HepG2 (cell line): ENCODE measurements at regions not wholly inside any gene's neighbourhood (a gene's known extent, or its start where the extent isn't known, plus 50 kb on each side); places are given as distances from the start of the nearest gene placed in this dataset.

Experiments used
- ATAC-seq: fragments of 200-7000 bp; cut with Tn5 transposase; 3 replicates; pipeline ENCODE4 v1.9.1; 2020; ENCODE audit warnings: mild to moderate bottlenecking, moderate library complexity
- BruUV-seq: library from RNA; stranded (reverse); fragments of 400-500 nt; replicated peaks from 2 replicates; lab custom pipeline; 2021; lab: Mats Ljungman, UMichigan
- CTCF ChIA-PET: fragments of 300-600 bp; formaldehyde crosslinking; extraction: SDS; loops from one replicate; lab custom pipeline; 2021; ENCODE audit warnings: low total read pairs, inconsistent platforms, low intra/inter-chr PET ratio; lab: Yijun Ruan, JAX
- POLR2A ChIA-PET: fragments of 350-600 bp; sonication (Branson Sonifier 250); formaldehyde crosslinking; loops from one replicate; lab custom pipeline; 2020; ENCODE audit warnings: antibody characterized with exemption, inconsistent platforms; lab: Yijun Ruan, JAX
- DNase-seq: peaks from one replicate; pipeline ENCODE4 v3.0.0-alpha.2; 2015; ENCODE audit warnings: low spot score
- FAIRE-seq: peaks from 3 replicates; lab custom pipeline; 2011; peaks lifted over from hg19 to GRCh38; lab: Jason Lieb, UNC
- H2AFZ ChIP-seq: one replicate; pipeline ENCODE4 v1.6.1; 2011; ENCODE audit warnings: low read length, inconsistent platforms
- H3K27ac ChIP-seq: fragments of 300-600 bp; 3 replicates; pipeline ENCODE4 v1.8.0; 2011; ENCODE audit warnings: mixed run types, mild to moderate bottlenecking, mixed read lengths, low read length, inconsistent platforms; ENCODE audit not compliant: insufficient read depth; ENCODE audit errors: extremely low read length
- H3K27me3 ChIP-seq, 2 experiments: fragments of 200-600 bp in 1 of 2; 2 replicates in 1 of 2; 3 replicates in 1 of 2; pipeline versions ENCODE4 v1.6.0 to v1.8.0; 2011; ENCODE audit warnings: low read length in 2 of 2, mild to moderate bottlenecking in 2 of 2, moderate library complexity in 2 of 2, inconsistent platforms in 1 of 2; ENCODE audit not compliant: insufficient read depth in 2 of 2, control insufficient read depth in 1 of 2
- H3K36me3 ChIP-seq, 2 experiments: fragments of 200-600 bp in 1 of 2; replicated peaks in 1 of 2; 2 replicates in 1 of 2; 3 replicates in 1 of 2; pipeline versions ENCODE4 v1.5.1 to v1.8.0; 2011; ENCODE audit warnings: low read length in 2 of 2, inconsistent platforms in 1 of 2; ENCODE audit not compliant: insufficient read depth in 2 of 2, control insufficient read depth in 1 of 2
- H3K4me1 ChIP-seq: 2 replicates; pipeline ENCODE4 v1.5.1; 2012; ENCODE audit warnings: low read length, inconsistent platforms; ENCODE audit not compliant: insufficient read depth
- H3K4me2 ChIP-seq: 2 replicates; pipeline ENCODE4 v1.6.0; 2011; ENCODE audit warnings: low read depth, low read length, inconsistent platforms
- H3K4me3 ChIP-seq, 3 experiments: fragments of 200-600 bp in 1 of 3; sonication (generic), shearing (Covaris generic) in 1 of 3; replicated peaks in 1 of 3; 2 replicates each; pipeline ENCODE4 v1.5.1; 2011 to 2016; ENCODE audit warnings: low read length in 3 of 3, inconsistent platforms in 2 of 3, low read depth in 2 of 3, mild to moderate bottlenecking in 2 of 3, control low read depth in 1 of 3, mixed read lengths in 1 of 3; ENCODE audit not compliant: insufficient read depth in 1 of 3
- H3K79me2 ChIP-seq: one replicate; pipeline ENCODE4 v1.6.1; 2011; ENCODE audit warnings: low read length, inconsistent platforms; ENCODE audit not compliant: insufficient read depth
- H3K9ac ChIP-seq: 2 replicates; pipeline ENCODE4 v1.6.0; 2011; ENCODE audit warnings: mild to moderate bottlenecking, low read depth, low read length, inconsistent platforms; ENCODE audit not compliant: insufficient read depth
- H3K9me3 ChIP-seq: 2 replicates; pipeline ENCODE4 v1.5.1; 2012; ENCODE audit warnings: mild to moderate bottlenecking, low read length
- H4K20me1 ChIP-seq: 2 replicates; pipeline ENCODE4 v1.6.0; 2011; ENCODE audit warnings: inconsistent platforms, mild to moderate bottlenecking, low read length, moderate library complexity; ENCODE audit not compliant: insufficient read depth
- DR1 ChIP-seq: sonication (generic); formaldehyde crosslinking; IDR thresholded peaks from 2 replicates; pipeline ENCODE4 v1.8.0; 2021; ENCODE audit warnings: mild to moderate bottlenecking, missing genetic modification reagents, inconsistent platforms
- ELK4 ChIP-seq: sonication (generic); formaldehyde crosslinking; IDR thresholded peaks from 2 replicates; pipeline ENCODE4 v1.9.0; 2021; ENCODE audit warnings: missing genetic modification reagents, borderline replicate concordance
- MED8 ChIP-seq: sonication (generic); formaldehyde crosslinking; IDR thresholded peaks from 2 replicates; pipeline ENCODE4 v1.8.1; 2023; ENCODE audit warnings: mild to moderate bottlenecking, missing genetic modification reagents; ENCODE audit not compliant: insufficient replicate concordance
- SAP130 ChIP-seq: IDR thresholded peaks from 2 replicates; pipeline ENCODE4 v1.6.1; 2016; ENCODE audit warnings: low read depth
- ZNF44 ChIP-seq: sonication (generic); formaldehyde crosslinking; IDR thresholded peaks from 2 replicates; pipeline ENCODE4 v1.5.1; 2020; ENCODE audit warnings: mild to moderate bottlenecking, missing genetic modification reagents
- WGBS: methylation state at CpG from one replicate; pipeline ENCODE4 v1.1.6; 2017; ENCODE audit warnings: low lambda C conversion rate; 5-methylcytosine and 5-hydroxymethylcytosine counted together
- in situ Hi-C: cut with HindIII; loops from 2 replicates; pipeline ENCODE4 v1.10.0; 2017; ENCODE audit warnings: low pct_unique_long_range_greater_than_20kb; ENCODE audit not compliant: extremely low pct_ligation_motif_present
- intact Hi-C: fragments of 100-400 bp; cut with micrococcal nuclease; formaldehyde crosslinking; loops from one replicate; pipeline ENCODE4 v1.10.0; 2022; ENCODE audit not compliant: unreplicated experiment

GRCh38 chr6:169101036-169101805, 152.4 kb downstream of the THBS2 start:
- H4K20me1 ChIP-seq: no peaks in the 10 kb centered on the region
- no peak overlapping the region for H3K9ac ChIP-seq
- no peak overlapping the region for H2AFZ ChIP-seq
- H3K9me3 ChIP-seq: no peaks in the 10 kb centered on the region
- DNase-seq (no peak), FAIRE-seq (no peak), ATAC-seq (no peak)
- CTCF ChIA-PET: no interaction called here
- BruUV-seq: no TSS peak
- H3K4me1 ChIP-seq: no peaks in the 10 kb centered on the region
- H3K79me2 ChIP-seq: no peaks in the 10 kb centered on the region
- H3K27ac ChIP-seq: no peak overlapping the region
- no peaks in the 10 kb centered on the region for H3K36me3 ChIP-seq
- 8% methylated on average over 6 of the region's 6 CpGs for WGBS
- POLR2A ChIA-PET: no interaction called here
- no peak overlapping the region for H3K4me2 ChIP-seq
- H3K4me3 ChIP-seq: no peak overlapping the region
- TF ChIP-seq ZNF44: no peak
- no peak for TF ChIP-seq ELK4 (CRISPR knock-in tag)
- no peak for TF ChIP-seq DR1 (CRISPR knock-in tag)
- no peak for TF ChIP-seq SAP130 (CRISPR knock-in tag)
- no peak for TF ChIP-seq MED8 (CRISPR knock-in tag)
- peaks cover 0 to 4% of the 10 kb centered on the region in 2 experiments; a peak in 1 of 5 replicates for H3K27me3 ChIP-seq
- in situ Hi-C loops: no loop called here
- intact Hi-C loops: no loop called here
